ENCODE measurements at regions not wholly inside any gene's neighbourhood (a gene's known extent, or its start where the extent isn't known, plus 50 kb on each side); places are given as distances from the start of the nearest gene placed in this dataset.

DNA sequence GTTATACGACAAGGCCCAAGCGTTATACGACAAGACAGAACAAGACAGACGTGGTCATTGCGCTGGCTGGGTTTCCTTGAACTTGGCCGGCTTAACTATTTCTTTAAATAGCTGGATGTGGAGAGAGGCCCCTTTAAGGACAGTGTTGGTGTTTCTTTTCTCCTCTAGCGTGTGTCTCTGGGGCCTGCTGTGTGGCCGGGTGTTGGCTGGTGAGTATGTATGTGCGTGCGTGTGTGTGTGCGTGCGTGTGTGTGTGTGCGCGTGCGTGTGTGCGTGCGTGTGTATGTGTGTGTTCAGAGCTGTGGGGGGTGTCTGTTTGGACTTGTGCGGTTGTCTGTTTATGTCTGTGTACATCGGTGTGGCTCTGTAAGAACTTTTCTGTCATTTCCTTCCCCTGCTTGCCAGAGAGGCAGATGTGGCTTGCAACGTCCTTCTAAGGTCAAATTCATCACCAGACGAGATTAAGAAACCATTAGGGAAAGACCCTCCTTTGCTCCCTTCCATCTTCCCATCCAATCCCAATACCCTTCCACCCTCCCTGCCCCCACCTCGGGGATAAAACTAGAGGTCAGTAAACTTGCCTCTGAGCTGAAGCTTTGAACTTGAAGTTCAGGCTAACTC lies 78.6 kb upstream of the TBX3 start:
- peaks cover 0 to 4% of the 10 kb centered on the region in 2 donors for H3K4me1 ChIP-seq (ENCODE audit: control insufficient read depth in 2 of 2, insufficient read depth in 2 of 2, low read length in 1 of 2)
- H3K27me3 ChIP-seq (ENCODE audit: control insufficient read depth in 1 of 2, insufficient read depth in 2 of 2, low read length in 2 of 2), result no peaks in the 10 kb centered on the region
- no peak overlapping the region for H3K4me3 ChIP-seq (ENCODE audit: low read depth in 1 of 2, low read length in 2 of 2)
- no peaks in the 10 kb centered on the region for H3K36me3 ChIP-seq (ENCODE audit: control insufficient read depth in 2 of 2, insufficient read depth in 2 of 2, low read length in 1 of 2)
- H3K9me3 ChIP-seq (ENCODE audit: control insufficient read depth in 2 of 2, insufficient read depth in 1 of 2, low read depth in 1 of 2, low read length in 1 of 2), result no peaks in the 10 kb centered on the region
- H3K27ac ChIP-seq (ENCODE audit: low read depth in 2 of 2, low read length in 1 of 2), result no peak overlapping the region
- WGBS, 2 donors, result 31 to 54% methylated on average over 22 of the region's 22 CpGs

GRCh38 chr12:114760151-114760877 lies 76.3 kb upstream of the TBX3 start:
- Histone ChIP-seq H3K27me3 (ENCODE audit: control insufficient read depth in 1 of 2, insufficient read depth in 2 of 2, low read length in 2 of 2) (no peaks in the 10 kb centered on the region), H3K9me3 (ENCODE audit: control insufficient read depth in 2 of 2, insufficient read depth in 1 of 2, low read depth in 1 of 2, low read length in 1 of 2) (no peaks in the 10 kb centered on the region), H3K4me1 (ENCODE audit: control insufficient read depth in 2 of 2, insufficient read depth in 2 of 2, low read length in 1 of 2) (peaks cover 0 to 4% of the 10 kb centered on the region in 2 donors), H3K27ac (ENCODE audit: low read depth in 2 of 2, low read length in 1 of 2) (no peak overlapping the region), H3K4me3 (ENCODE audit: low read depth in 1 of 2, low read length in 2 of 2) (no peak overlapping the region), H3K36me3 (ENCODE audit: control insufficient read depth in 2 of 2, insufficient read depth in 2 of 2, low read length in 1 of 2) (no peaks in the 10 kb centered on the region)
- 65 to 69% methylated on average over 10 of the region's 10 CpGs for WGBS, 2 donors

DNA sequence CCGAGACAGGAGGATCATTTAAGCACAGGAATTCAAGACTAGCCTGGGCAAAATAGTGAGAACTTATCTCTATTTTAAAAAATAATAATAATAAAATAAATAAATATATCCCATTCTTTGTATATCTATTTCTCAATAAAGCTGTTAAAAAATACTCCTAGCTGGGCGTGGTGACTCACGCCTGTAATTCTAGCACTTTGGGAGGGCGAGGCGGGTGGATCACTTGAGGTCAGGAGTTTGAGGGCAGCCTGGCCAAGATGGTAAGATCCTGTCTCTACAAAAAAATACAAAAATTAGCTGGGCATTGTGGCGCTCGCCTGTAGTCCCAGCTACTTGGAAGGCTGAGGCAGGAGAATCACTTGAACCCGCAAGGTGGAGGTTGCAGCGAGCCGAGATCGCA lies 75.7 kb upstream of the TBX3 start:
- Histone ChIP-seq H3K4me1 (ENCODE audit: control insufficient read depth in 2 of 2, insufficient read depth in 2 of 2, low read length in 1 of 2) (peaks cover 0 to 4% of the 10 kb centered on the region in 2 donors), H3K36me3 (ENCODE audit: control insufficient read depth in 2 of 2, insufficient read depth in 2 of 2, low read length in 1 of 2) (no peaks in the 10 kb centered on the region), H3K27ac (ENCODE audit: low read depth in 2 of 2, low read length in 1 of 2) (no peak overlapping the region), H3K27me3 (ENCODE audit: control insufficient read depth in 1 of 2, insufficient read depth in 2 of 2, low read length in 2 of 2) (no peaks in the 10 kb centered on the region), H3K4me3 (ENCODE audit: low read depth in 1 of 2, low read length in 2 of 2) (no peak overlapping the region), H3K9me3 (ENCODE audit: control insufficient read depth in 2 of 2, insufficient read depth in 1 of 2, low read depth in 1 of 2, low read length in 1 of 2) (no peaks in the 10 kb centered on the region)
- 91 to 94% methylated on average over 11 of the region's 11 CpGs for WGBS, 2 donors

DNA sequence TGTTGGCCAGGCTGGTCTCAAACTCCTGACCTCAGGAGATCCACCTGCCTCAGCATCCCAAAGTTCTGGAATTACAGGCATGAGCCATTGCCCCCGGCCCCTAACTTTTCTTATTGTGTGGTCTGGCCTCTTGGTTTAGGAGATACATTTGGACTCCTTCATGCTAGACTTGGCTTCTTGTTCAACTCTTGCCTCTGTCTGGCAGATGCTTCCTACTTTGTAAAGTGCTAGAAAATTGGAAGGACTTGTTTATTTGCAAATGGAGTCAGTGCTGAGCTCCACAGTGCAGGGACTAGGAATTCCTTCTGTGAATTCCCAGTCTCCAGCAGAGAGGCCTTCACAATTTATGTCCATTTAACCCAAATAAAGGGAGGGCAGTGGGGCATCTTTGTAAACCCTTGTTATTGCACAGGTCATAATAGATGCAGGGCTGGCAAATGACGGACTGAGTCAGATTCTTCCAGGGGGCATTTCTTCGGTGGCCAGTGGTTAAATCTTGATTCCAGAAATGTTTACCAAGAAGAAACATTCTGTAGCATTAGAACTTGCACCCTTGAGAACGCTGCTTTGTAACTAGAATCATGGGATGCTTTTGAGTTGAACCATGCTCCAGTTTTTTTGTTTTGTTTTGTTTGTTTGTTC lies 73.8 kb upstream of the TBX3 start:
- H3K27ac ChIP-seq (ENCODE audit: low read depth in 2 of 2, low read length in 1 of 2), result no peak overlapping the region
- H3K4me3 ChIP-seq (ENCODE audit: low read depth in 1 of 2, low read length in 2 of 2), result no peak overlapping the region
- peaks cover 0 to 4% of the 10 kb centered on the region in 2 donors for H3K4me1 ChIP-seq (ENCODE audit: control insufficient read depth in 2 of 2, insufficient read depth in 2 of 2, low read length in 1 of 2)
- H3K27me3 ChIP-seq (ENCODE audit: control insufficient read depth in 1 of 2, insufficient read depth in 2 of 2, low read length in 2 of 2), result no peaks in the 10 kb centered on the region
- no peaks in the 10 kb centered on the region for H3K9me3 ChIP-seq (ENCODE audit: control insufficient read depth in 2 of 2, insufficient read depth in 1 of 2, low read depth in 1 of 2, low read length in 1 of 2)
- no peaks in the 10 kb centered on the region for H3K36me3 ChIP-seq (ENCODE audit: control insufficient read depth in 2 of 2, insufficient read depth in 2 of 2, low read length in 1 of 2)
- WGBS, 2 donors, result 68 to 73% methylated on average over 4 of the region's 4 CpGs

- Histone ChIP-seq H3K4me3 (ENCODE audit: low read depth in 1 of 2, low read length in 2 of 2) (no peak overlapping the region), H3K4me1 (ENCODE audit: control insufficient read depth in 2 of 2, insufficient read depth in 2 of 2, low read length in 1 of 2) (no peaks in the 10 kb centered on the region), H3K9me3 (ENCODE audit: control insufficient read depth in 2 of 2, insufficient read depth in 1 of 2, low read depth in 1 of 2, low read length in 1 of 2) (no peaks in the 10 kb centered on the region), H3K27me3 (ENCODE audit: control insufficient read depth in 1 of 2, insufficient read depth in 2 of 2, low read length in 2 of 2) (no peaks in the 10 kb centered on the region), H3K36me3 (ENCODE audit: control insufficient read depth in 2 of 2, insufficient read depth in 2 of 2, low read length in 1 of 2) (no peaks in the 10 kb centered on the region), H3K27ac (ENCODE audit: low read depth in 2 of 2, low read length in 1 of 2) (no peak overlapping the region)
- 81 to 87% methylated on average over 8 of the region's 8 CpGs for WGBS, 2 donors
Measured at GRCh38 chr12:114752217-114752616, 68.2 kb upstream of the TBX3 start.

DNA sequence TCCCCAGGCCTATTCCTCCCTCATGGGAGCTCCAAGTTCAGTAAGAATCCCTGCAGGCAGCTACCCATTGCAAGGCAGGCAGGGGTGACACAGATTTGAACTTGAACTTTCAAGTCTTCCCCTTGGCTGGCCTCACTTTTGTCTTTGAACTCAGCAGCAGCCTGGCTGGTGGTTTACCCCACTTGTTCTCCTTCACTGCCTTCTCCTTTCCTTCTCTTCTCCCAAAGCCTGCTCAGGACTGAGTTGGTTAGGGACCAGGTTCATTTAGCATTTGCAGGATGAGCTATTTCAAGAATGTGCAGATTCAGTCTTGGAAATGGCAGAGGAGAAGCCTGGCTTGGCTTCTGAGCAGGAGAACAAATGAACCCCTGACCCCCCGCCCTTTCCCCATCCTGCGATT lies 67.7 kb upstream of the TBX3 start:
- 79 to 92% methylated on average over 2 of the region's 2 CpGs for WGBS, 2 donors
- H3K27ac ChIP-seq (ENCODE audit: low read depth in 2 of 2, low read length in 1 of 2), result no peak overlapping the region
- H3K9me3 ChIP-seq (ENCODE audit: control insufficient read depth in 2 of 2, insufficient read depth in 1 of 2, low read depth in 1 of 2, low read length in 1 of 2), result no peaks in the 10 kb centered on the region

DNA sequence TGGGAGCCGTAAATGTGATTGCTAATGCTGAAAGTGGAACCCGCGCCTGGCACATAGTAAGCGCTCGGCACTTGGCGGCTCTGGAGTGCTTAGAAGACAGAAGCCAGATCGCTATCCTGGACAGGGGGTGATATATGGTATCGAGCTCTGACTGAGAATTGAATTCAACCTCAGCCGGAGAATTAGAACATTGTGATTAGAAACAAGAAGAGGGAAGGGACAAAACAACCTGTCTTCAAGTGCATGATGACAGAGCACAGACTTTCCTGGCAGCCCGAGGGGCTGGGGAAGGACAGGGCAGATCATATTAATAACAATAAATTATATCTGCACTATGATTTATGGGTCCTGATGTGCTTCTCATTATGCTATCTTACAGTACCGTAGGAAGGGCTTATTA lies 66.9 kb upstream of the TBX3 start:
- Histone ChIP-seq H3K36me3 (ENCODE audit: control insufficient read depth in 2 of 2, insufficient read depth in 2 of 2, low read length in 1 of 2) (no peaks in the 10 kb centered on the region), H3K4me1 (ENCODE audit: control insufficient read depth in 2 of 2, insufficient read depth in 2 of 2, low read length in 1 of 2) (no peaks in the 10 kb centered on the region), H3K27ac (ENCODE audit: low read depth in 2 of 2, low read length in 1 of 2) (no peak overlapping the region), H3K4me3 (ENCODE audit: low read depth in 1 of 2, low read length in 2 of 2) (no peak overlapping the region), H3K9me3 (ENCODE audit: control insufficient read depth in 2 of 2, insufficient read depth in 1 of 2, low read depth in 1 of 2, low read length in 1 of 2) (no peaks in the 10 kb centered on the region), H3K27me3 (ENCODE audit: control insufficient read depth in 1 of 2, insufficient read depth in 2 of 2, low read length in 2 of 2) (no peaks in the 10 kb centered on the region)
- 85 to 86% methylated on average over 11 of the region's 11 CpGs for WGBS, 2 donors

More for the DNA sequence above, 67.7 kb upstream of the TBX3 start:
- H3K27me3 ChIP-seq (ENCODE audit: control insufficient read depth in 1 of 2, insufficient read depth in 2 of 2, low read length in 2 of 2), result no peaks in the 10 kb centered on the region
- no peak overlapping the region for H3K4me3 ChIP-seq (ENCODE audit: low read depth in 1 of 2, low read length in 2 of 2)
- no peaks in the 10 kb centered on the region for H3K4me1 ChIP-seq (ENCODE audit: control insufficient read depth in 2 of 2, insufficient read depth in 2 of 2, low read length in 1 of 2)
- H3K36me3 ChIP-seq (ENCODE audit: control insufficient read depth in 2 of 2, insufficient read depth in 2 of 2, low read length in 1 of 2), result no peaks in the 10 kb centered on the region

DNA sequence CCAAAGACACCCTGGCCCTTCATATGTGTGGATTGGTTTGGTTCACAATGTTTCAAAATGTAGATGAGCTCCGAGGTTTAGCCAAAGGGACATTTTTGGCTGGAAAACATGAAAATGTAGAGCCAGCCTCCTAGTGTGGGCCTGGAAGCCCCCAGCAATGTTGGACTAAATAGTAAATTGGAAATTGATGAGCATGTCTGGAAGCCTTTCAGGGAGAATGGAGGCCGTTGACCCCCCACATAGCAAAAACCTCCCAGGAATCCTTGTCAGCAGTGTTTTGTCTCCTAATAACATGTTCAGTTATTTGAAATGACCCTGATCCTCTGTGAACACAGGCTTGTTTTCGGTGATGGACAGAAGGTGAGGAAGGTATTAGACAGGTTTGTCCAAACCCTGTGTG lies 65.1 kb upstream of the TBX3 start:
- Histone ChIP-seq H3K36me3 (ENCODE audit: control insufficient read depth in 2 of 2, insufficient read depth in 2 of 2, low read length in 1 of 2) (no peaks in the 10 kb centered on the region), H3K4me1 (ENCODE audit: control insufficient read depth in 2 of 2, insufficient read depth in 2 of 2, low read length in 1 of 2) (peaks cover 0 to 2% of the 10 kb centered on the region in 2 donors), H3K27me3 (ENCODE audit: control insufficient read depth in 1 of 2, insufficient read depth in 2 of 2, low read length in 2 of 2) (no peaks in the 10 kb centered on the region), H3K4me3 (ENCODE audit: low read depth in 1 of 2, low read length in 2 of 2) (no peak overlapping the region), H3K9me3 (ENCODE audit: control insufficient read depth in 2 of 2, insufficient read depth in 1 of 2, low read depth in 1 of 2, low read length in 1 of 2) (no peaks in the 10 kb centered on the region), H3K27ac (ENCODE audit: low read depth in 2 of 2, low read length in 1 of 2) (no peak overlapping the region)
- 65 to 82% methylated on average over 3 of the region's 3 CpGs for WGBS, 2 donors

- no peaks in the 10 kb centered on the region for H3K36me3 ChIP-seq (ENCODE audit: control insufficient read depth in 2 of 2, insufficient read depth in 2 of 2, low read length in 1 of 2)
- H3K27me3 ChIP-seq (ENCODE audit: control insufficient read depth in 1 of 2, insufficient read depth in 2 of 2, low read length in 2 of 2), result no peaks in the 10 kb centered on the region
- no peaks in the 10 kb centered on the region for H3K9me3 ChIP-seq (ENCODE audit: control insufficient read depth in 2 of 2, insufficient read depth in 1 of 2, low read depth in 1 of 2, low read length in 1 of 2)
- H3K27ac ChIP-seq (ENCODE audit: low read depth in 2 of 2, low read length in 1 of 2), result no peak overlapping the region
- WGBS, 2 donors, result 72 to 74% methylated on average over 20 of the region's 20 CpGs
- peaks cover 0 to 5% of the 10 kb centered on the region in 2 donors for H3K4me1 ChIP-seq (ENCODE audit: control insufficient read depth in 2 of 2, insufficient read depth in 2 of 2, low read length in 1 of 2)
- no peak overlapping the region for H3K4me3 ChIP-seq (ENCODE audit: low read depth in 1 of 2, low read length in 2 of 2)
Measured at GRCh38 chr12:114747012-114747858, 63.3 kb upstream of the TBX3 start.
